GM19351 (cell line): ENCODE measurements at regions not wholly inside any gene's neighbourhood (a gene's known extent, or its start where the extent isn't known, plus 50 kb on each side); places are given as distances from the start of the nearest gene placed in this dataset.
"Not testable (repeated sequence)": the region's sequence is repeated elsewhere in the genome, so short reads cannot be mapped to it uniquely, and the experiment has no call there.

ENCODE experiments used
- ATAC-seq: cut with Tn5 transposase; IDR thresholded peaks from one replicate; pipeline ENCODE4 v1.9.1; 2021; ENCODE audit warnings: mild to moderate bottlenecking, moderate library complexity; ENCODE audit not compliant: unreplicated experiment

DNA sequence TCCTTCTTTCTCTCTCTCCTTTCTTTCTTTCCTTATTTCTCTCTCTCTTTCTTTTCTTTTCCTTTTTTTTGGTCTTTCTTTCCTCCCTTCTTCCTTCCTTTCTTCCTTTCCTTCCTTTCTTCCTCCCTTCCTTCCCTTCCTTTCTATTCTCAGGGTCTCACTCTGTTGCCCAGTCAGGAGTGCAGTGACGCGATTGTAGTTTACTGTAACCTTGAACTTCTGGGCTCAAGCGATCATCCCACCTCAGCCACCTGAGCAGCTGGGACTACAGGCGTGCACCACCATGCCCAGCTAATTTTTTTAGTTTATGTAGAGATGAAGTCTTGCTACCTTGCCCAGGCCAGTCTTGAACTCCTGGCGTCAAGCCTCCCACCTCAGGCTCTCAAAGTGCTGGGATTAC, 83.8 kb upstream of the PPM1B start:
- no peak for ATAC-seq

DNA sequence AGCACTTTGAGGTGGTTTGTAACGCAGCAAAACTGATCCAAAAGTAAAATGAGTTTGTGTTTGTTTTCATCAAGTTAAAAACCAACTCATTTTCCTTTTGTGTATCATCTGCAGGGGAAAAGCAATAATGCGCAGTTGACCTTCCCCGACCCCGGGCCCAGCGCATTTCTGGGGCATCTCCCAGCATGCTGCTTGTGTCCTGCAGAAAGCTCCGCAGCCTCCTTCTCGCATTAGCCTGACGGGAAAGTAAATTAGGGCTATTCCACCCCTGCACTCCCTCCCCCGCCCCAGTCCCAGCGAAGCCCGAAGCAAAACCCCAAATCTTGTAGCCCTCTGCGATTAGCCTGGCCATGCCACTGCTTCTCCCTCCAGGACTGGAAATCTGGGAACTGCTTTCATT, 82.0 kb upstream of the PPM1B start:
- ATAC-seq: no peak

GRCh38 chr2:44087036-44087713, 81.5 kb upstream of the PPM1B start:
- ATAC-seq: peak; percentile 83

GRCh38 chr2:44087714-44088092, 81.0 kb upstream of the PPM1B start:
- ATAC-seq: no peak

GRCh38 chr2:44092519-44092918, 76.2 kb upstream of the PPM1B start:
- not testable (repeated sequence) for ATAC-seq

DNA sequence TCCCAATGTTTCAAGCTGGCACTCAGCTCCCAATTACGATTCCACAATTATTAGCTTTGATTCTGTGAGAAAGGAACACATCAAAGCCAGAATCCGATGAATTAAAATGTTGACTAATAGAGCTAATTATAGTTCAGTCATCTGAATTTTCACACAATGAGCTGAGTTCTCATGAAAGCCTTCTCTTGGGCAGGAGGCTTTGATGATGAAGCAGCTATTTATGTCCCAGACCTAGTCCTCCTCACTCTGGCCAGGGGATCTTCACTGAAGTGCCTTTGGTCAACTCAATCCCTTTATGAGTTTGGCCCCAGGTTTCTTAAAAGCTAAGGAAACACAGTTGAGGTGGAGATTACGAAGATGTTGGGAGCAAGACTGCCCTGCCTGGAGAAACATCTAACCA, 74.7 kb upstream of the PPM1B start:
- no peak for ATAC-seq

- ATAC-seq: no peak
These were observed 71.3 kb upstream of the PPM1B start for GRCh38 chr2:44097322-44097907.

DNA sequence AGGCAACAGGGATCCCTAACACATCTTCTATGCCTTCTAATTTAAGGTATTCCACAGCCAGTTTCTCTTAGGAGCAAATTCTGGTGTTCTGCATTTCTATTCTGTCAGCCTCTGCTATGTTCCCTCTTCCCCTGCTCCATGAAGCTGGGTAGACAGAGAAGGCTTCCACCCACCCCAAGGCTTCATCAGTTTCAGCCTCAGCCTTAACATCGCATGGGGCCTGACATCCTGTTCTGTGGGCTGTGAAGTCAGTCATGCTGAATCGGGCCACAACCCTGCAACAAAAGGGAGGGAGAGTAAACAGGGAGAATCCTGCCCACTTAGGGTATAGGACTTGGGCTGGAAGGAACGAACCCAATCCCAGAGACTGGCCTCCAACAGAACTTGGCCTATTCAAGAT, 70.6 kb upstream of the PPM1B start:
- no peak for ATAC-seq

DNA sequence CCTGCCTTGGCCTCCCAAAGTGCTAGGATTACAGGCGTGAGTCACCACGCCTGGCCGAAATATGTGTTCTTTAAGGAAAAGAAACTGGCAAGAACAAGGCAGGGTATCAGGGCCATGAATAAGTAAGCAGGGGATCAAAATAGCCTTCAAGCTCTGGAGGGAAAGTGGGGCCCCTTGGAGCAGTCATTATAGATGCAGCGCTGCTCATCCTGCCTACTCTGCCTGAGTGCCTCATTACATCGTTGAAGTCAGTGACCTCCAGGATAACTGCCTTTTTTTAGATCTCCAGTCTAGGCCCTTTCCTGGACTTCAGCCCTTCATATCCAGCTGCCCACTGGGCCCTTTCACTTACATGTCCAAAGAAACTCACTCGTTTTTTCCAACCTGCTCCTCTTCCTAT, 69.8 kb upstream of the PPM1B start:
- ATAC-seq: no peak

- no peak for ATAC-seq
These were observed 68.3 kb upstream of the PPM1B start for GRCh38 chr2:44100351-44100750.

GRCh38 chr2:44101246-44101645, 67.4 kb upstream of the PPM1B start:
- ATAC-seq: no peak

DNA sequence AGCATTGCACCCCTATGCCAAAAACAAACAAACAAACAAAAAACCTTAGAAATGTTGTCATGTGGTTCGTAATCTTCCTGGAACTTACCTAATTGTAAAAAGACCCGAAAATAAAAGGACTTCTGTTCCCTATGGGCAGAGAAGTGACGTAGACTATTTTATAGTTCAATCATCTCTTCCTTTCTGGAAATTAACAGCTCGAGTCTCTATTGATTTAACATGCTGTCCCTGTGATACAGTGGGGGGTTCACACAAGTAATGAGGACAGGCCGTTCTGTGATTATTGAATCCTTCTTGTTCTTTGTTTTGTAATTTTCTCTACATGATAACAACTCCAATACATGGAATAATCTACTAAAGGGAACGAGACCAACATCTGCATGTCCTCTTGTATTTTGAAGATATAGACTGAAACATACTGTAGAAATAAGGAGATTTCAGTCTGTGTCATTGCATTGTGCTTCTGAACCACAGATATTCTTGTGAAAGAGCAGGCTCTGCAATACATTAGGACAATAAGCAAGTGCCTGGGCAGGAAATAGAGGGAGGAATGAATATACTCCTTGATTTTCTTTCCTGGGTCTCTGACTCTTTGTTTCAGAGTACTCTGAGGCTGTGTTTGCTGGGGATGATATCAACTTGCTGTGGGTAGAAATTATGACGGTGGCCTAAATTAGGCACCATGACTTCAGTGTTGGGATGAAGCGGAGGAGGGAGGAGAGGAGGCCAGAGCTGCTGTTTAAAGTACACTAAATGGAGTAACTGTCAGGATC, 65.7 kb upstream of the PPM1B start:
- ATAC-seq: no peak

GRCh38 chr2:44103639-44104038, 65.0 kb upstream of the PPM1B start:
- no peak for ATAC-seq

GRCh38 chr2:44104855-44105271, 63.8 kb upstream of the PPM1B start:
- no peak for ATAC-seq

- ATAC-seq: not testable (repeated sequence)
These were observed 62.2 kb upstream of the PPM1B start for GRCh38 chr2:44106509-44106908.

DNA sequence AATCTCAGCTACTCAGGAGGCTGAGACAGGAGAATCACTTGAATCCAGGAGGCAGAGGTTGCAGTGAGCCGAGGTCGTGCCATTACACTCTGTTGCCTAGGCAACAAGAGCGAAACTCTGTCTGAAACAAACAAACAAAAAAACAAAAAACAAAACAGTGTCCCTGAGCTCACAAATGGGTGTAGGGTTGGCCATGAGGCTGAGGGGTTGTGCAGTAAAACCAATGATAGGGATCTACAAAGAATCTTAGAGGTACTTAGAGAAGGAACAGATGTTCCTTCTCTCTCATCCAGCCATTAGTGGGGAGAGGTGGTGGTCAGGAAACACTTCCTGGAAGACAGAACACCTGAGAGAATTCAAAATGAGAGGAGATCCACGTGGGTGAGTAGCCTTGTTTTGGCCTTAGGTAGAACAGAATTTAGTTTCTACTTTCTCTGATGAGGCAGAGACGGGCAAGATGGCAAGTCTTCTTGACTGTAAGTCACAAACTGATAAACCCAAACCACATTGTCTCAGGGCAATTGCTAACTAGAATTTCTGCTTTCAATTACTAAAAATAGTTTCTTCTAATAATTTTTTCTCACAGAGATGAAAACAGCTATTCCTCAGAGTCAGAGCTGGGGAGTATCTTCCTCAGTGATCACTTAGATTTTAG, 61.5 kb upstream of the PPM1B start:
- no peak for ATAC-seq

DNA sequence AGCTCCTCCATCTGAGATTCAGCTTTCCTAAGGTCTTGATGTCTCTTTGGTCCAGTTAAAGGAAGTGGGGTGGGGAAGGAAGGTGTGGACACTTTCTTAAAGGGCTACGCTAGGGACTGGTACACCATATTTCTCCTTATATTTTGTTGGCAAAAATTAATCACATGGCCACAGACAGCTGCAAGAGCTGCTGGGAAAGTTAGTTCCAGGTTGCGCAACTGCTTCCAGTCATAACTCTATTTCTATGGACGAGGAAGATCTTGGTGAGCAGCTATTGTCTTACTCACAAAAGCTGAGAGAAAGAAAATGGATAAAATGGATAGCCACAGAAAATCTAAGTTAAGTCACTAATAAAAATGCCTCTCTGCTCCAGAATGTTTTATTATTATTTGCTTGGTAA, 60.7 kb upstream of the PPM1B start:
- ATAC-seq: no peak

- no peak for ATAC-seq
These were observed 59.5 kb upstream of the PPM1B start for GRCh38 chr2:44109166-44109565.

DNA sequence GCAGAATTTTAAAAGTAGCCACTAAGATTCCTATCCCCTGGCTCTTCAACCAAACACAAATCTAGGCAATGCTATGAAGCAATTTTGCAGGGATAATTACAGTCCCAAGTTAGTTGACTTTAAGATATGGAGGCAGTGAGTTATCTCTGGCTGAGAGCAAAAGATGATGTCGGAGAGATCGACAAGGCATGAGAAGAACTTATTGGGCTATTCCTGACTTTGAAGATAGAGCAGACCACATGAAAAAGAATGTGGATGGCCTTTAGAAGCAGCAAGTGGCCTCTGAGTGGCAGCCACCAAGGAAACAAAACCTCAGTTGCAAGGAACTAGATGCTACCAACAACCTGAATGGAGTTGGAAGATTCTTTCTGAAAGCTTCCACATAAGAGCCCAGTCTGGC, 58.2 kb upstream of the PPM1B start:
- ATAC-seq: no peak

DNA sequence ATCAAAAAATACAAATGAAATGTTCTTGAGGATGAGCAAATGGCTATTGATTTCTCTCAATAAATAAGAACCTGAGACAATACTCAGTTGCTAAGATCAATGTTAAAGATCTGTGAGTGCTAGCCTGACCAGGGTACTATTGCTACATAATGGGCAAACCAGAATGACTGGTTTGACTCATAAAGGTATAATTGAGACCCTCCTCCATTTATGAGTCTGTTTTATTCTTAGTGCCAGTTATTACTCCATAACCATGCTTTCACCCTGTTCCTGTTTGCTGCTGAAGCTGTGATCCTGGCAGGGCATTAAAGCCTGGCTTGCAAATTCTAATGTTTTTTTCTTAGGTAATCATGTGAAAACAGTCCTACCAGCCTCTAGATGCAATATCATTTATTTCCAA, 56.6 kb upstream of the PPM1B start:
- ATAC-seq: no peak

GRCh38 chr2:44116319-44116718, 52.4 kb upstream of the PPM1B start:
- no peak for ATAC-seq

DNA sequence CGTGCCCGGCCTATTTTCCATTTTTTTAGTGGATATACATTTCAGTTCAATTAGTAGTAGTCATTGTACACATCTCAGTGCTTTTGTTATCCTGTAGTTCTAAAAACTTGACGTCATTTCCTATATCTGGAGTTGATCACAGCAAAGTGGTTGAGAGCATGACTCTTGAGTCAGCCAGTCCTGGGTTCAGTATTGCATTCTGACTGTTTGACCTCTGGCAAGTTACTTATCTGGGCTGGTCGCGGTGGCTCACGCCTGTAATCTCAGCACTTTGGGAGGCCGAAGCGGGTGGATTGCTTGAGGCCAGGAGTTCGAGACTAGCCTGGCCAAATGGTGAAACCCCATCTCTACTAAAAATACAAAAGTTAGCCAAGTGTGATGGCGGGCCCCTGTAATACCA, 50.4 kb upstream of the PPM1B start:
- ATAC-seq: no peak
